ENCODE measurements at regions not wholly inside any gene's neighbourhood (a gene's known extent, or its start where the extent isn't known, plus 50 kb on each side); places are given as distances from the start of the nearest gene placed in this dataset.
A peak's percentile ranks its signal among the peaks of the same experiment; 100 is the strongest.
"Not testable (repeated sequence)": the region's sequence is repeated elsewhere in the genome, so short reads cannot be mapped to it uniquely, and the experiment has no call there.

DNA sequence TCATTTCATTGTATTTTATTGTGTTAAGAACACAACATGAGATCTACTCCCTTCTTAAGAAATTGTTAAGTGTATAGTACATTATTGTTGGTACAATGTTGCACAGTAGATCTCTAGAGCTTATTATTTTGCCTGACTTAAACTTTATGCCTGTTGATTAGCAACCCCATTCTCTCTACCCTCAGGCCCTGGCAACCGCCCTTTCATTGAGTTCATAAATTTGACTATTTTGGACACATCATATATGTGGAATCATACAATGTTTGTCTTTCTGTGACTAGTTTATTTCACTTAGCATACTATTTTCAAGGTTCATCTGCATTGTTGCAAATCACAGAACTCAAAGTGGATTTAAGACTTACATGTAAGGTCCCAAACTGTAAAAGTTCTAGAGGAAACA, 222.1 kb downstream of the IL15 start:
- TF ChIP-seq, protein P1, sequence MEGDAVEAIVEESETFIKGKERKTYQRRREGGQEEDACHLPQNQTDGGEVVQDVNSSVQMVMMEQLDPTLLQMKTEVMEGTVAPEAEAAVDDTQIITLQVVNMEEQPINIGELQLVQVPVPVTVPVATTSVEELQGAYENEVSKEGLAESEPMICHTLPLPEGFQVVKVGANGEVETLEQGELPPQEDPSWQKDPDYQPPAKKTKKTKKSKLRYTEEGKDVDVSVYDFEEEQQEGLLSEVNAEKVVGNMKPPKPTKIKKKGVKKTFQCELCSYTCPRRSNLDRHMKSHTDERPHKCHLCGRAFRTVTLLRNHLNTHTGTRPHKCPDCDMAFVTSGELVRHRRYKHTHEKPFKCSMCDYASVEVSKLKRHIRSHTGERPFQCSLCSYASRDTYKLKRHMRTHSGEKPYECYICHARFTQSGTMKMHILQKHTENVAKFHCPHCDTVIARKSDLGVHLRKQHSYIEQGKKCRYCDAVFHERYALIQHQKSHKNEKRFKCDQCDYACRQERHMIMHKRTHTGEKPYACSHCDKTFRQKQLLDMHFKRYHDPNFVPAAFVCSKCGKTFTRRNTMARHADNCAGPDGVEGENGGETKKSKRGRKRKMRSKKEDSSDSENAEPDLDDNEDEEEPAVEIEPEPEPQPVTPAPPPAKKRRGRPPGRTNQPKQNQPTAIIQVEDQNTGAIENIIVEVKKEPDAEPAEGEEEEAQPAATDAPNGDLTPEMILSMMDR (conservative IDR thresholded peaks at IDR 0.05; ENCODE audit: low read depth) = no peak
- CTCF ChIA-PET = interaction anchor here (0.6 kb wide), 1 partner anchor 174 kb away, joined by 4 read pairs; no protein-coding TSS in a partner anchor
- DNase-seq (ENCODE audit: low spot score) = no peak
- H3K27ac ChIP-seq = no peak overlapping the region
- POLR2A ChIA-PET (ENCODE audit: low non-redundant PET) = no interaction called here

DNA sequence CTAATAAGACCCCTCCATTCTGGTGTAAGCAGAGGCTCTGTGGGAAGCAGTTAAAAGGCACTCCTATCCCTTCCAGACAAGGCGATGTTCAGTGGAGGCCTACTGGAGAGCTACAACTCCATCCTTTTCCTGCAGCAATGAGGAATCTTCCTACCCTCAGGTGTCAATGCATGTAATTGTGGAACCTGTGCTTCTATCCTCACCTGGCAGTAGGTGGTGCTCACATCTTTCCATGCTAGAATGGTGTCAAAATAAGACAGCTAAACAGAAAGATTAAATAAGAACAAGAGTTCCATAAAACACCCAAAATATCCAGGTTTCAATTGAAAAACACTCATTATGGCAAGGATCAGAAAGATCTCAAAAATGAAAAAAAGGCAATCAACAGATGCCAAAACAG, 224.6 kb downstream of the IL15 start:
- no peak overlapping the region for H3K27ac ChIP-seq
- ChIA-PET CTCF (interaction anchor here (0.6 to 0.7 kb wide), 2 partner anchors 39 to 662 kb away, joined by 4 read pairs; no protein-coding TSS in a partner anchor), POLR2A (ENCODE audit: low non-redundant PET) (no interaction called here)
- TF ChIP-seq, protein P1 (conservative IDR thresholded peaks at IDR 0.05; ENCODE audit: low read depth) = no peak
- peak; percentile 7 for DNase-seq (ENCODE audit: low spot score)

DNA sequence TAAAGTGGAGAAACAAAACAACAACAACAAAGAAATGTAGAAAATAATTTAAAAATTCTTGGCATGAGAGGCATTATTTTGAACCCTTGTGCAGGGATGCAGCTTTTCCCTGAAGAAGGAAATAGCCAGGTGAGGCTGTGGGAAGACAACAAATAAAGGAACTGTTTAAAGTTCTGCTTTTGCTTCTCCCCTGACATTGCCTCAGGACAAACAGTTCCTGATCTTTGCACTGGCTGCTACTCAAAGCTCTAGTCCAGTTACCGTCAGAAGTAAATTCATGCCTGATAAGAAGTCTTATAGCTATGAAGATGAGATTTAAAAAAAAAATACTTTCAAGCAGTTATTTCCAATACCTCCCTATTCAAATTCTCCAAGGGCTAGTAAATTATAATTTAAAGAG, 233.8 kb downstream of the IL15 start:
- POLR2A ChIA-PET (ENCODE audit: low non-redundant PET) = no interaction called here
- CTCF ChIA-PET = no interaction called here
- H3K27ac ChIP-seq = no peak overlapping the region
- no peak for DNase-seq (ENCODE audit: low spot score)
- TF ChIP-seq, protein P1 (conservative IDR thresholded peaks at IDR 0.05; ENCODE audit: low read depth) = no peak

DNA sequence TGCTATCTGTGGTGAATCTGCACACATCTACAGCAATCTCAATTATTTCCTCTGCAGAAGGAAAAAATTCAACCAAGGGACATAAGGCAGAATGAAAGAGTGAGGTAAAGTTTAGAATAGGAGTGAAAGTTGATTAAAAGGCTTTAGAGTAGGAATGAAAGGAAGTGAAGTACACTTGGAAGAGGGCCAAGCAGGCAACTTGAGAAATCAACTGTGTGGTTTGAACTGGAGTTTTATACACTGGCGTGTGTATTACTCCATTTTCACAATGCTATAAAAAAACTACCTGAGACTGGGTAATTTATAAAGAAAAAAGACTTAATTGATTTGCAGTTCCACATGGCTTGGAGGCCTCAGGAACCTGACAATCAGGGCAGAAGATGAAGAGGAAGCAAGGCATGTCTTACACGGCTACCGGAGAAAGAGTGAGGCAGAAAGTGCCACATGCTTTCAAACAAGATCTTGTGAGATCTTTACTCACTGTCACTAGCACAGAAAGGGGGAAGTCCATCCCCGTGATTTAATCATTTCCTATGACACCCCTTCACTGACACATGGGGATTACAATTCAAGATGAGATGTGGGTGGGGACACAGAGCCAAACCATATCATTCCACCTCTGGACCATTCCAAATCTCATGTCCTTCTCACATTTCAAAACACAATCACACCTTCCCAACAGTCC, 234.8 kb downstream of the IL15 start:
- H3K27ac ChIP-seq = no peak overlapping the region
- ChIA-PET POLR2A (ENCODE audit: low non-redundant PET) (no interaction called here), CTCF (interaction anchor here (0.7 kb wide), 1 partner anchor 9 kb away, joined by 4 read pairs; no protein-coding TSS in a partner anchor)
- no peak for DNase-seq (ENCODE audit: low spot score)
- TF ChIP-seq, protein P1 (conservative IDR thresholded peaks at IDR 0.05; ENCODE audit: low read depth) = no peak

DNA sequence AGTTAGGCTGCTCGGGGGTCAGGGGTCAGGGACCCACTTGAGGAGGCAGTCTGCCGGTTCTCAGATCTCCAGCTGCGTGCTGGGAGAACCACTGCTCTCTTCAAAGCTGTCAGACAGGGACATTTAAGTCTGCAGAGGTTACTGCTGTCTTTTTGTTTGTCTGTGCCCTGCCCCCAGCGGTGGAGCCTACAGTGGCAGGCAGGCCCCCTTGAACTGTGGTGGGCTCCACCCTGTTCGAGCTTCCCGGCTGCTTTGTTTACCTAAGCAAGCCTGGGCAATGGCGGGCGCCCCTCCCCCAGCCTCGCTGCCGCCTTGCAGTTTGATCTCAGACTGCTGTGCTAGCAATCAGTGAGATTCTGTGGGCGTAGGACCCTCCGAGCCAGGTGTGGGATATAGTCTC, 246.3 kb downstream of the IL15 start:
- H3K27ac ChIP-seq; DNase-seq (ENCODE audit: low spot score); POLR2A ChIA-PET (ENCODE audit: low non-redundant PET); CTCF ChIA-PET: not testable (repeated sequence)

DNA sequence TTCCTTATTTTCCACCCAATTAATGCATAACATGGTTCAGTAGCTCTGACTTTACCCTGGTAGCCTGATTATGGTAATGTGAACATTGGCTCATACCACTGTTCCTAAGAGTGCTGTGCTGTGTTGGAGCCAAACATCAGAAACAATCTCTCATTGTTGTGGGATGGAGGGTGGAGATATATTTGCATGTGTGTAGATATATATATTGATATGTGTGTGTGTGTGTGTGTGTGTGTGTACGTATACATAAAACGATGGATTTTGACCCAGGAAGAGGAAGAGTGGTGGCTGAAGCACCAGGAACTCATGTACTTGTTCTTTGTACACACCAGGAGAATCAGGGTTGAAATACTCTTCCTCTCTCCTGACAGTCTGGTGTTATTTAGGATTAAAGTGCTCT, 247.7 kb downstream of the IL15 start:
- H3K27ac ChIP-seq = no peak overlapping the region
- TF ChIP-seq, protein P1 (conservative IDR thresholded peaks at IDR 0.05; ENCODE audit: low read depth) = no peak
- no peak for DNase-seq (ENCODE audit: low spot score)
- ChIA-PET POLR2A (ENCODE audit: low non-redundant PET) (no interaction called here), CTCF (no interaction called here)

DNA sequence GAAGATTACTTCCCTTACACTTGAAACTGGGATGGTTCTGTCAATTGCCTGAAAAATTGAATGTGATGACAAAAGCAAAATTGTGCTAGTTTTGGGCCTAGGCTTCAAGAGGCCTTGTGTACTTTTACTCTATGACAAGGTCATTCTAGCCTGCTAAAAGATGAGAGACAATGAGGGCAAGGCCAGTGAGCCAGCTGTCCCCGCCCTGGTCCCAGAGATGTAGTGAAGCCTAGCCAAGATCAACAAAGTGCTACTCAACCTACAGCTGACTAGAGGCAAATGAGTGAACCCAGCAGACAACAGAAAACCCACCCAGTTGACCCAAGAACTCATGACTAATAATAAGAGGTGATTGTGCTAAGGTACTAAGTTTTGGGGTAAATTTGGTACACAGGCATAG, 248.7 kb downstream of the IL15 start:
- ChIA-PET CTCF (no interaction called here), POLR2A (ENCODE audit: low non-redundant PET) (no interaction called here)
- DNase-seq (ENCODE audit: low spot score) = no peak
- TF ChIP-seq, protein P1 (conservative IDR thresholded peaks at IDR 0.05; ENCODE audit: low read depth) = no peak
- H3K27ac ChIP-seq = no peak overlapping the region
